ENCODE measurements at regions not wholly inside any gene's neighbourhood (a gene's known extent, or its start where the extent isn't known, plus 50 kb on each side); places are given as distances from the start of the nearest gene placed in this dataset.
A peak's percentile ranks its signal among the peaks of the same experiment; 100 is the strongest.

GRCh38 chr13:44300895-44301638 is 72.6 kb upstream of the SERP2 start:
- peak in 1 of 2 donors; percentile 5 for TF ChIP-seq CTCF (conservative IDR thresholded peaks at IDR 0.05 in 1 of 2, IDR thresholded peaks at IDR 0.05 in 1 of 2; ENCODE audit: extremely low read depth in 1 of 2, insufficient read depth in 1 of 2, low read depth in 1 of 2, low read length in 2 of 2)
- TF ChIP-seq EZH2 (IDR thresholded peaks at IDR 0.05; ENCODE audit: borderline replicate concordance, low read length), result no peak

Measured in mammary epithelial cell (primary cell).